HG02885 (cell line): ENCODE measurements at regions not wholly inside any gene's neighbourhood (a gene's known extent, or its start where the extent isn't known, plus 50 kb on each side); places are given as distances from the start of the nearest gene placed in this dataset.
"Not testable (repeated sequence)": the region's sequence is repeated elsewhere in the genome, so short reads cannot be mapped to it uniquely, and the experiment has no call there.

ENCODE experiments used
- ATAC-seq: cut with Tn5 transposase; IDR thresholded peaks from one replicate; pipeline ENCODE4 v1.9.1; 2021; ENCODE audit warnings: mild to moderate bottlenecking; ENCODE audit not compliant: unreplicated experiment, poor library complexity

DNA sequence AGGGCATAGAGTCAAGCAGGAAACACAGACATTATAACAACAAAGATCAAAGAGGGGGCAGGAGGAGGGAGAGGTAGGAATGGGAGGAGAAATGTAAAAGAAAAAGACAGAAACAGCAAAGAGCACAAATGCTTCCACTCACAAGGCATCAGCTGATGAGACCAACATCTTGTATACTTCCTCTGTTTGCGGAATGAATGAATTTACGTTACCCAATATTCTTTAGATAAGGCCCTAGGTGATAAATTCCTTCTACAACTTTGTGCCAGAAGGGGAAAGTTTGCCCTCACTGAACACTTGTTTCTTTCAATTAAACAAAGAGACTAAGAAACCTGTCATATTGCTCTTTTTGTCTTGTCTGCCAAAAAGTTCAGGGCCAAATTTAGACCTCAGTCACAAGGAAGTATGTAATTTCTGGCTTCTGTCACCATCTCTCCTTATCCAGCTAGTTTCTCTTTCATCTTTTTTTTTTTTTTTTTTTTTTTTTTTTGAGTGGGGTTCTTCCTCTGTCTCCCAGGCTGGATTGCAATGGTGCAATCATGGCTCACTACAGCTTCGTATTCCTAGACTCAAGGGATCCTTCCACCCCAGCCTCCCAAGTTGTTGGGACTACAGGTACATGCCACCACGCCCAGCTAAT lies 116.4 kb upstream of the NANOS1 start:
- ATAC-seq = no peak

DNA sequence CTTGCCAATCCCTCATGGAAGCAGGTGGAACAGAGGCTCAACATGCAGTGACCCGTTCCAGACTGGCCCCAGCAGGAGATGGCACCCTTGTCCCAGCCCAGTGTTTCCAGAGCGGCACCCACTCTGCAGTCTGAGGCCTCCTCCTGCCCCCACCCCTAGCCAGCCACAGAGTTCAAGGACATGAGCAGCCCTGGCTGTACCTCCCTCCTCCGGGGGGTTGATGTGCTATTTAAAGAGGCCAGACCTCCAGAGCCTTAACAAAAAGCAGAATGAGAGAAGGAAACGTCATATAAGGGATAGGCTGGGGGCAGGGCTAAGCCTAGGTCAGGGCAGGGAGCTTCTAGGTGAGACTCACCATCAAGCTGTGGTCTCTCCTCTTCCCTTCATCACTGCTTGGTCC lies 115.7 kb upstream of the NANOS1 start:
- ATAC-seq = no peak

DNA sequence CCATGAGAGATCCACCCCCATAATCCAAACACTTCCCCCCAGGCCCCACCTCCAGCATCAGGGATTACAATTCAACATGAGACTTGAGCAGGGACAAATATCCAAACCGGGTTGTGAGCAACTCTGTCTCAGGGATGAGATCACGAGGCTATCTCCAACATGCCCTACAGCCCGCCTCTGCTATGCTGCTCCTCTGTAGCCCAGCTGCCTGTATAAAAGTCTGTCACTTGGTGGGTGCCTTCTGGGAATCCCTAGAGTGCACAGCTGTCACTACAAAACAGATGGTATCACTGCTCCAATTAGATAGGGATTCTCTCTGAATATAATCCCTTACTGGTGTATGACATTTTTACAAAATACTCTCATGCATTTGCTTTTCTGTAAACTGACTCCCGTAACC lies 114.9 kb upstream of the NANOS1 start:
- no peak for ATAC-seq

DNA sequence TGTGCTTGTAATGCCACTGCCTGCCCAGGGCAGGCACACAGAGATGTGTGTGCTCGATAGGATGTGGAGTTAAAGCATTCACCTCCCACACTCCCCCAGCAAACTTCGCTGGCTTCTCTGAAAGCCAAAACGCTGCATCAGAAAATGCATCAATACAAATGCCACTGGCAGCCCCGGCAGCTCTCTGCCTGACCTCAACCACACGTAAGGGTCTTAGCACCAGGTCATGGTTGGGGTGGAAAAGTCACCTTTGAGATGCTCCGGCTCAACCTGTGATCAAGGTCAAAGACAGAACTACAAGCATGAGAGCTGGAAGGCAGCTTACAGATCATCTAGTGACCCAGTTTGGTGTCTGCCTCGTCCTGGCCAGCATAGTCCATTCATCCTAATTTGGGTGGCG lies 114.4 kb upstream of the NANOS1 start:
- no peak for ATAC-seq

DNA sequence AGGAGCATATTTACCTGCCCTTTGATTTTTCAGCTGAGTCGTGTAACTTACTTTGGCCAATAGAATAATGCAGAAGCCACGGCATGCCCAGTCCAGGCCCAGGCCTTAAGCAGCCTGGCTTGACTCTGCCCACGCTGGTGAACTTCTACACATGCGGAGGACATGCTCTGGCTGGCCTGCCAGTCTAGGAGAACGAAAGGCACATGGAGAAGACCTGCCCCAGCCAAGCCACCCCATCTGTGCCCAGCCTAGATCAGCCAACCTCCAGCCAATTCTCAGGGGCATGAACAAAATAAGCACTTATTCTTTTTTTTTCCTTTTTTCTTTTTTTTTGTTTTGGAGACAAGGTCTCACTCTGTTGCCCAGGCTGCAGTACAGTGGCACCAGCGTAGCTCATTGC lies 112.7 kb upstream of the NANOS1 start:
- no peak for ATAC-seq

DNA sequence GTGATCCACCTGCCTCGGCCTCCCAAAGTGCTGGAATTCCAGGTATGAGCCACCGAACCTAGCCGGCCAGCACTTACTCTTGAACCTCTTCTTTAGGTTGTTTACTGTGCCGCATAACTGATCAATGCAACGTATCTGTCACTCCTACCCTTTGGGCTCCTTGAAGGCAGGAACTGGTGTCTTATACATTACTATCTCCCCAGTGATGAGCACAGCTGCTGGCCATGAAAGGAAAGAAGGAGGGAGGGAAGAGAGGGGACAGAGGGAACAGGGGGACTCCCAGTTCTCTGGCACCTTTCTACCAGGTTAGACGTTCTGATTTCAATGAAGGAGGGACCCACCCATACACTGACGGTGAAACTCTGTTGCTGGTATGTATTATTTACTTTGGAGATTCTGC lies 111.8 kb upstream of the NANOS1 start:
- no peak for ATAC-seq

- ATAC-seq = no peak
Measured at GRCh38 chr10:118918116-118918515, 111.4 kb upstream of the NANOS1 start.

DNA sequence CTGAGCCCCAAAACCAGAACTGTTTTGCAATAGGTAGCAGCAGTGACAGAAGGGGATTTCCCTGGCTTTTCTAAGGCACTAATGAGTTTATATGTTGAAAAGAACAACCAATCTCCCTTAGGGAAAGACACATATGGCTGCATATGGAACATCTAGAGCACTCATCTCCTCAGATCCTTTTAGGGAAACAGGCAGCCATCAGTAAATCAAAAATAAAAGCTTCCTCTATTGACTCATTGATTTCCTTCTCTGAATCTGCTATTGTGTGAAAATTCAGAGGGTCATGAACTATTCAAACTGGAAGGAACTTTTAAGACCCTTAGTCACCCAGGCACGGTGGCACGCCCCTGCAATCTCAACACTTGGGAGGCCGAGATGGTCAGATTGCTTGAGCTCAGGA lies 110.9 kb upstream of the NANOS1 start:
- no peak for ATAC-seq

DNA sequence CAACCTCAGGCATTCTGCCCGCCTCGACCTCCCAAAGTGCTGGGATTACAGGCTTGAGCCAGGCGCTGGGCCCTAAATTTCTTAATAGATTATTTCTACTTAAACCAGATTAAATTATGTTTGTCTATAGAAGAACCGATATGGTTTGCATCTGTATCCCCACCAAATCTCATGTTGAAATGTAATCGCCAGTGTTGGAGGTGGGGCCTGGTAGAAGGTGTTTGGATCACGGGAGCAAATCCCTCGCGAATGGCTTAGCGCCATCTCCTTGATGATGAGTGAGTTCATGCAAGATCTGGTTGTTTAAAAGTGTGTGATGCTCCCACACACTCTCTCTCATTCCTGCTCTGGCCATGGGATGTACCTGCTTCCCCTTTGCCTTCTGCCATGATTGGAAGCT lies 109.3 kb upstream of the NANOS1 start:
- no peak for ATAC-seq

DNA sequence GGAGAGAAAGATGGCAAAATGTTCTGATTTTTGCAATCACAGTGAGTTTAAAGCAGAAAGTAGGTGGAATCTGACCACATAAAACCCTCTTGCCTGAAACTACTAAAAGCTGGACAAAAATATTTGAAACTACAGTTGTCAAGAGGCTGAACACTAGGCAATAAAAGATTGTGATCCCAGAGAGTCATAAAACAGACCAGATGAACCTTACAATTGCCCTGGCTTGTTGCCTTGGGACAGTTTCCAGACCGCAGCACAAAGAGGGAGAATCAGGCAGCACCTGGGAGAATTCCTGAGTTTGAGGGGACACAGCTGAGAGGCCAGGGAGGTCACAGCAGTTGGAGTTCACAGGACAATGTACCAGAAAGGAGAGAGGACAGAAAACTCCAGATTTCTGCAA lies 107.3 kb upstream of the NANOS1 start:
- no peak for ATAC-seq

- no peak for ATAC-seq
Measured at GRCh38 chr10:118922972-118923371, 106.5 kb upstream of the NANOS1 start.

DNA sequence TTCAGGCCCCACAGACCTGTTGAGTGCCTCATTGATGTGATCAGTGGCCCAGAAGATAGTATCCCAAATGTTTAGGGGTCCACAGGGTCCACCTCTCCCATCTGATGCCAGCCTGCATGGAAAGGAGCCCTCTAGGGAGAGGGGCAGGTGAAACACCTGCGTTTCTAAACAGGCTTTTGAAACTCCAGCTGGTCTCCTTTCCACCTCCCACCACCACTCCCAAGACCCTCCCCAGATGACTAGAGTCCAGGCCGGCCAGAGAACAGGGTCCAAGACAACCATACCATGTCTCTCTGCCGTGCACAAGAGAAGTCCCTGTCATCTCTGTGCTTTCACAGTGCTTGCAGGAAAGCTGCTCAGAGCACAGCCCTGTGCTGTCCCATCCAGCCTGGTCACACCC lies 105.0 kb upstream of the NANOS1 start:
- no peak for ATAC-seq

DNA sequence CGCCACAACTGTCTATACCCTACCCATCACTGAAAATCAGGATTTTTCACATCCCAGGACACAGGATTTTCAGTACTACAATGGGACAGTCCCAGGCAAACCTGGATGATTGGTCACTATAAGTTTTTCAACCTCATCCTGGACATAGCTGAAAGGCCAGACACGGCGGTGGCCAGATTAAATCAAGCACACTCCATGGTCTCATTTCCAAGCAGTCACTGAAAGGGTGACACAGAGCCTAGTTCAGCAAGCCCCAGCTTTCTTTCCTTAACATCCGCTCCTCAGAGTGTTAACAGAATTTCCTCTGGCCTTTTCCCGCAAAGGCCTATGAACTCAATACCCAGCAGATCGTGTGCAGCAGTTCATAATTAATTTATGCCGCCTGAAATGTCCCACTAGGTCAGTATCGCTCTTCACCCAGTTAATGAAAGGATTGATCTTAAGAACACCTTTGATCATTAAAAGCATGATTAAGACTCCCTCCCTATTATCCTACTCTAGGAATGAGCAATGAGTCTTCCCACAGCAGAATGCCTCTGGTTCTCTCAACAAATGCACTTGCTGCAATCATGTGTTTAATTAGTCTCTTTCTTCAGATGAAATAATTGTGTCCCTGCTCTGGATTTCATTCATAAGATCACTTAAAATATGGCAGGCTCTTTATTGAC lies 104.0 kb upstream of the NANOS1 start:
- ATAC-seq = no peak

- no peak for ATAC-seq
Measured at GRCh38 chr10:118926072-118926417, 103.5 kb upstream of the NANOS1 start.

GRCh38 chr10:118926441-118926840 lies 103.1 kb upstream of the NANOS1 start:
- no peak for ATAC-seq

GRCh38 chr10:118926903-118927302 lies 102.6 kb upstream of the NANOS1 start:
- ATAC-seq = no peak

GRCh38 chr10:118927321-118927720 lies 102.2 kb upstream of the NANOS1 start:
- ATAC-seq = no peak

DNA sequence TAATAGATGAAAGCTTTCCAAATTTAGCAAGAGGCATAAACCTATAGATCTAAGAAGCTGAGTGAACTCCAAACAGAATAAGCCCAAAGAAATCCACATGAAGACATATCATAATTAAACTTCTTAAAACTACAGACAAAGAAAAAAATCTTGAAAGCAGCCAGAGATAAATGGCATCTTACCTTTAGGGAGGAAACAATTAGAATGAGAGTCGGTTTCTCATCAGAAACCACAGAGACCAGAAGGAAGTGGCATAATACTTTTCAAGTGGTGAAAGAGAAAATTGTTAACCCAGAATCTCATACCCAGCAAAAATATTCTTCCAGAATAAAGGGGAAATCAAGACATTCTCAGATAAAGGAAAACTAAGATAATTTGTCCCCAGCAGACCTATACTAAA lies 98.9 kb upstream of the NANOS1 start:
- ATAC-seq = no peak

- no peak for ATAC-seq
Measured at GRCh38 chr10:118931436-118931835, 98.1 kb upstream of the NANOS1 start.

GRCh38 chr10:118932154-118932553 lies 97.4 kb upstream of the NANOS1 start:
- ATAC-seq = not testable (repeated sequence)

DNA sequence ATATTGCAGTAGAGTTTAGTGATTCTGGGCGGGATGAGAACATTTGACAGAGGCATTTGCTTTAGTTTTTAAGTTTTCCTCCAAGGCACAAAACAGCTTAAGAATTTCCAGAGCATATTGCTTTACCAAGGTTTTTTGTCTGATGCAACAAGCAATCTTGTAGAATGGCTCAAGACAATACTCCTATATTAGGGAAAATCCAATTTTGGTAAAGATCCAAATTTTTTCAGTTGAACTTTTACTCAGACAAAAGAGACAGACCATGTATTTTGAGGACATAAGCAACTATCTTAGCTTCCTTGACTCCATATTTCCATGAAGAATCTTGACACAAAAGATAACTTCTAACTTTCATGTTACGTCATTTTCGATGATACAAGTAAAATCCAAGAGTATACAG lies 92.3 kb upstream of the NANOS1 start:
- no peak for ATAC-seq

DNA sequence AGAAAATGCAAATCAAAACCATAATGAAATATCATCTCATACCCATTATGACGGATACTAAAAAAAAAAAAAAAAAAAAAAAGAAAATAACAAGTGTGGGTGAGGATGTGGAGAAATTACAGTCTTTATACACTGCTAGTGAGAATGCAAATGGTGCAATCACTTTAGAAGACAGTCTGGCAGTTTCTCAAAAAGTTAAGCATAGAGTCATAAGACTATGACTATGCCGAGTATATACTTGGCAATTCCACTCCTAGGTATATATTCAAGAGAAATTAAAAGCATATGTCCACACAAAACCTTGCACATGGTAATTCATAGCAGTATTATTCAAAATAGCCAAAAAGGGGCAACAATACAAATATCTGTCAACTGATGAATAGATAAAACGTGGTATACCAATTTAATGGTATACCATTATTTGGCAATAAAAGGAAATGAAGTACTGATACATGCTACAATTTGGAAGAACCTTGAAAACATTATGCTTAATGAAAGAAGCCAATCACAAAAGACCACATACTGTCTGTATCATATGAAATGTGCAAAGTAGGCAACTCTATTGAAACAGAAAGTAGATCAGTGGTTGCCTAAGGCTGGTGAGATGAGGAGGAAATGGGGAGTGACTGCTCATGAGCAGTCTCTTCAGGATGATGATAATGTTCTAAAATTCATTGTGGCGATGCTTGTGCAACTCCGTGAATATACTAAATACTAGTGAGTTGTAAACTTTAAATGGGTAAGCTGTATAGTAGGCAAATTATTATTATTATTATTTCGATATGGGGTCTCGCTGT lies 90.1 kb upstream of the NANOS1 start:
- ATAC-seq = no peak
